H1 (cell line): ENCODE measurements at regions not wholly inside any gene's neighbourhood (a gene's known extent, or its start where the extent isn't known, plus 50 kb on each side); places are given as distances from the start of the nearest gene placed in this dataset.

Experiments
- CTCF ChIA-PET: fragments of 300-600 bp; sonication (Branson Sonifier 250); formaldehyde crosslinking; loops from one replicate; lab custom pipeline; 2021; ENCODE audit not compliant: partially characterized antibody; lab: Charles Lee
- POLR2A ChIA-PET: fragments of 300-600 bp; sonication (Branson Sonifier 250); formaldehyde crosslinking; loops from one replicate; lab custom pipeline; 2021; ENCODE audit warnings: inconsistent platforms; ENCODE audit not compliant: partially characterized antibody; lab: Charles Lee
- DNase-seq, 2 experiments: peaks; one replicate each; pipeline versions ENCODE4 v3.0.0 to v3.0.0-alpha.2; 2010 to 2022; ENCODE audit warnings: low spot score in 2 of 2, low read depth in 1 of 2, mixed read lengths in 1 of 2
- FAIRE-seq: peaks from 2 replicates; lab custom pipeline; 2011; peaks lifted over from hg19 to GRCh38; lab: Jason Lieb, UNC
- H2AFZ ChIP-seq: 2 replicates; pipeline ENCODE4 v1.8.1; 2012; ENCODE audit warnings: low read length, inconsistent platforms
- H2AK5ac ChIP-seq: 2 replicates; pipeline ENCODE4 v1.6.1; 2013; ENCODE audit warnings: low read depth, low read length
- H2BK120ac ChIP-seq: replicated peaks from 2 replicates; pipeline ENCODE3; 2013; ENCODE audit warnings: low read depth, low read length, inconsistent platforms
- H2BK12ac ChIP-seq: 2 replicates; pipeline ENCODE4 v1.6.1; 2013; ENCODE audit warnings: low read depth, low read length
- H2BK15ac ChIP-seq: 2 replicates; pipeline ENCODE4 v1.6.1; 2013; ENCODE audit warnings: low read length
- H2BK20ac ChIP-seq: 2 replicates; pipeline ENCODE4 v1.6.1; 2013; ENCODE audit warnings: low read length
- H2BK5ac ChIP-seq: 2 replicates; pipeline ENCODE4 v1.6.1; 2013; ENCODE audit warnings: low read depth, low read length
- H3K14ac ChIP-seq: 2 replicates; pipeline ENCODE4 v1.6.1; 2013; ENCODE audit warnings: inconsistent platforms; ENCODE audit not compliant: insufficient read length
- H3K18ac ChIP-seq: 2 replicates; pipeline ENCODE4 v1.6.1; 2013; ENCODE audit warnings: low read length; ENCODE audit errors: extremely low read depth
- H3K23ac ChIP-seq: 2 replicates; pipeline ENCODE4 v1.6.1; 2013; ENCODE audit warnings: inconsistent platforms; ENCODE audit not compliant: insufficient read length
- H3K23me2 ChIP-seq: 2 replicates; pipeline ENCODE4 v1.6.1; 2013; ENCODE audit warnings: low read depth, low read length
- H3K27ac ChIP-seq: 2 replicates; pipeline ENCODE4 v1.6.1; 2011; ENCODE audit warnings: low read depth, low read length, inconsistent platforms
- H3K27me3 ChIP-seq, 4 experiments: replicated peaks in 1 of 4; 1 replicate in 1 of 4; 2 replicates in 3 of 4; pipeline versions ENCODE4 v1.6.1 to v1.8.1; 2011 to 2013; ENCODE audit warnings: low read length in 3 of 4, mild to moderate bottlenecking in 3 of 4, inconsistent platforms in 2 of 4, mixed read lengths in 2 of 4, moderate library complexity in 1 of 4; ENCODE audit not compliant: control insufficient read depth in 3 of 4, insufficient read depth in 3 of 4; ENCODE audit errors: extremely low read depth in 1 of 4
- H3K36me3 ChIP-seq, 4 experiments: 2 replicates each; pipeline versions ENCODE4 v1.6.1 to v1.8.1; 2011 to 2013; ENCODE audit warnings: mild to moderate bottlenecking in 4 of 4, low read length in 3 of 4, moderate library complexity in 2 of 4, control low read depth in 1 of 4, inconsistent platforms in 1 of 4; ENCODE audit not compliant: insufficient read depth in 4 of 4, control insufficient read depth in 2 of 4
- H3K4ac ChIP-seq: replicated peaks from 2 replicates; pipeline ENCODE3; 2013; ENCODE audit warnings: low read length, low read depth, mixed read lengths, inconsistent platforms; ENCODE audit not compliant: insufficient read length
- H3K4me1 ChIP-seq, 4 experiments: replicated peaks in 1 of 4; 1 replicate in 1 of 4; 2 replicates in 3 of 4; pipeline versions ENCODE4 v1.6.1 to v1.8.1; 2011 to 2013; ENCODE audit warnings: low read length in 3 of 4, inconsistent platforms in 2 of 4, mixed read lengths in 1 of 4; ENCODE audit not compliant: insufficient read depth in 4 of 4, control insufficient read depth in 3 of 4
- H3K4me2 ChIP-seq, 2 experiments: 2 replicates each; pipeline versions ENCODE4 v1.6.1 to v1.8.1; 2011 to 2013; ENCODE audit warnings: low read depth in 2 of 2, low read length in 2 of 2, control low read depth in 1 of 2, inconsistent platforms in 1 of 2, mild to moderate bottlenecking in 1 of 2; ENCODE audit not compliant: insufficient read depth in 1 of 2
- H3K4me3 ChIP-seq, 4 experiments: fragments of 200-600, 300-600 bp in 1 of 4; sonication (generic), shearing (Covaris generic), sonication (Bioruptor Twin) in 1 of 4; 2 replicates each; pipeline versions ENCODE4 v1.5.1 to v1.8.1; 2011 to 2016; ENCODE audit warnings: low read length in 4 of 4, low read depth in 3 of 4, control low read depth in 2 of 4, inconsistent platforms in 2 of 4, mild to moderate bottlenecking in 2 of 4, mixed read lengths in 1 of 4, moderate library complexity in 1 of 4; ENCODE audit not compliant: insufficient read depth in 2 of 4; ENCODE audit errors: extremely low read depth in 1 of 4
- H3K56ac ChIP-seq: replicated peaks from 2 replicates; pipeline ENCODE3; 2013; ENCODE audit warnings: low read depth, mild to moderate bottlenecking, mixed read lengths, low read length, inconsistent platforms; ENCODE audit not compliant: insufficient read length
- H3K79me1 ChIP-seq: 2 replicates; pipeline ENCODE4 v1.6.1; 2013; ENCODE audit warnings: low read depth, low read length, control low read depth
- H3K79me2 ChIP-seq, 2 experiments: 2 replicates each; pipeline versions ENCODE4 v1.6.1 to v1.8.1; 2012 to 2013; ENCODE audit warnings: low read length in 2 of 2, mild to moderate bottlenecking in 2 of 2, inconsistent platforms in 1 of 2; ENCODE audit not compliant: insufficient read depth in 2 of 2, control insufficient read depth in 1 of 2
- H3K9ac ChIP-seq, 4 experiments: replicated peaks in 1 of 4; 1 replicate in 1 of 4; 2 replicates in 3 of 4; pipeline versions ENCODE4 v1.6.1 to v1.8.1; 2011 to 2013; ENCODE audit warnings: low read depth in 3 of 4, low read length in 3 of 4, control low read depth in 2 of 4, mild to moderate bottlenecking in 2 of 4, moderate library complexity in 2 of 4, inconsistent platforms in 1 of 4; ENCODE audit errors: extremely low read depth in 1 of 4
- H3K9me3 ChIP-seq, 2 experiments: 2 replicates each; pipeline versions ENCODE4 v1.6.1 to v1.8.1; 2012 to 2013; ENCODE audit warnings: mild to moderate bottlenecking in 2 of 2, moderate library complexity in 2 of 2, control low read depth in 1 of 2, inconsistent platforms in 1 of 2, low read depth in 1 of 2, low read length in 1 of 2, mixed read lengths in 1 of 2; ENCODE audit not compliant: insufficient read depth in 2 of 2
- H4K20me1 ChIP-seq, 2 experiments: replicated peaks in 1 of 2; 2 replicates each; pipeline versions ENCODE3 to v1.8.1; 2011 to 2013; ENCODE audit warnings: inconsistent platforms in 2 of 2, low read length in 2 of 2, mild to moderate bottlenecking in 1 of 2; ENCODE audit not compliant: insufficient read depth in 2 of 2, control insufficient read depth in 1 of 2
- H4K5ac ChIP-seq: 2 replicates; pipeline ENCODE4 v1.6.1; 2013; ENCODE audit warnings: low read length, low read depth, mixed read lengths, inconsistent platforms; ENCODE audit not compliant: insufficient read length
- H4K8ac ChIP-seq: 2 replicates; pipeline ENCODE4 v1.8.0; 2013; ENCODE audit warnings: mild to moderate bottlenecking, moderate library complexity, low read length, inconsistent platforms; ENCODE audit not compliant: insufficient read depth; ENCODE audit errors: extremely low read depth
- H4K91ac ChIP-seq: replicated peaks from 2 replicates; pipeline ENCODE3; 2013; ENCODE audit warnings: low read length, mixed read lengths, inconsistent platforms; ENCODE audit not compliant: insufficient read length
- BCL11A ChIP-seq, 2 experiments: IDR thresholded peaks; one replicate each; pipeline ENCODE4 v1.6.1; 2011; ENCODE audit warnings: low read depth in 2 of 2, low read length in 2 of 2, mild to moderate bottlenecking in 2 of 2
- CBX5 ChIP-seq: fragments of 300-800, 300-1000 bp; sonication (generic); IDR thresholded peaks from 2 replicates; pipeline ENCODE4 v1.7.1; 2016; ENCODE audit warnings: antibody characterized with exemption, low read length, low read depth
- CREB1 ChIP-seq: IDR thresholded peaks from 2 replicates; pipeline ENCODE4 v1.6.1; 2012; ENCODE audit warnings: inconsistent platforms
- EGR1 ChIP-seq: IDR thresholded peaks from 2 replicates; pipeline ENCODE4 v1.6.1; 2011; ENCODE audit warnings: low read depth, low read length, borderline replicate concordance
- EZH2 ChIP-seq: fragments of 200-600 bp; sonication (generic); IDR thresholded peaks from 2 replicates; pipeline ENCODE4 v1.7.1; 2012; ENCODE audit warnings: low read depth, mild to moderate bottlenecking, moderate library complexity, low read length, inconsistent platforms; ENCODE audit not compliant: severe bottlenecking
- HDAC2 ChIP-seq, 2 experiments: fragments of 300-600 bp in 1 of 2; sonication (generic) in 1 of 2; IDR thresholded peaks; 2 replicates each; pipeline ENCODE4 v1.6.1; 2011 to 2012; ENCODE audit warnings: low read depth in 2 of 2, low read length in 2 of 2, mild to moderate bottlenecking in 2 of 2, moderate library complexity in 2 of 2, borderline replicate concordance in 1 of 2, inconsistent platforms in 1 of 2
- KDM4A ChIP-seq: IDR thresholded peaks from one replicate; pipeline ENCODE4 v1.7.1; 2012; ENCODE audit warnings: low read depth, mild to moderate bottlenecking, moderate library complexity, low read length, inconsistent platforms; ENCODE audit not compliant: severe bottlenecking
- POLR2AphosphoS5 ChIP-seq: IDR thresholded peaks from 2 replicates; pipeline ENCODE4 v1.6.1; 2011; ENCODE audit warnings: low read depth, low read length
- RNF2 ChIP-seq: fragments of 200-900, 300-1000 bp; sonication (generic); IDR thresholded peaks from 2 replicates; pipeline ENCODE4 v1.7.1; 2016; ENCODE audit warnings: borderline replicate concordance, low read depth, mild to moderate bottlenecking, antibody characterized with exemption, low read length; ENCODE audit not compliant: poor library complexity, severe bottlenecking; ENCODE audit errors: missing control alignments
- SIN3A ChIP-seq, 2 experiments: IDR thresholded peaks in 1 of 2; conservative IDR thresholded peaks in 1 of 2; 2 replicates each; pipeline ENCODE4 v1.6.1; 2011 to 2012; ENCODE audit warnings: low read length in 2 of 2, improper control_type of control experiment in 1 of 2, low read depth in 1 of 2, mild to moderate bottlenecking in 1 of 2
- SIX5 ChIP-seq: IDR thresholded peaks from 2 replicates; pipeline ENCODE4 v1.6.1; 2011; ENCODE audit warnings: mild to moderate bottlenecking, low read depth, low read length
- SP1 ChIP-seq: IDR thresholded peaks from 2 replicates; pipeline ENCODE4 v1.6.1; 2011; ENCODE audit warnings: low read depth, low read length
- SP2 ChIP-seq: IDR thresholded peaks from 2 replicates; pipeline ENCODE4 v1.6.1; 2012; ENCODE audit warnings: mild to moderate bottlenecking, low read length, inconsistent platforms
- TBP ChIP-seq: IDR thresholded peaks from 2 replicates; pipeline ENCODE4 v1.6.1; 2011; ENCODE audit warnings: low read depth, low read length, improper control_type of control experiment
- WGBS, 2 experiments: shearing (Covaris generic) in 1 of 2; methylation state at CpG; one replicate each; pipeline versions ENCODE4 v1.1.6 to v1.1.7; 2013 to 2015; ENCODE audit warnings: low lambda C conversion rate in 2 of 2, mixed read lengths in 2 of 2, inconsistent platforms in 1 of 2, low coverage in 1 of 2, missing lambda C conversion rate in 1 of 2; ENCODE audit not compliant: insufficient replicate concordance in 2 of 2, insufficient coverage in 1 of 2, insufficient read length in 1 of 2; ENCODE audit errors: extremely low coverage in 1 of 2, missing lambda C conversion rate in 1 of 2; 5-methylcytosine and 5-hydroxymethylcytosine counted together

DNA sequence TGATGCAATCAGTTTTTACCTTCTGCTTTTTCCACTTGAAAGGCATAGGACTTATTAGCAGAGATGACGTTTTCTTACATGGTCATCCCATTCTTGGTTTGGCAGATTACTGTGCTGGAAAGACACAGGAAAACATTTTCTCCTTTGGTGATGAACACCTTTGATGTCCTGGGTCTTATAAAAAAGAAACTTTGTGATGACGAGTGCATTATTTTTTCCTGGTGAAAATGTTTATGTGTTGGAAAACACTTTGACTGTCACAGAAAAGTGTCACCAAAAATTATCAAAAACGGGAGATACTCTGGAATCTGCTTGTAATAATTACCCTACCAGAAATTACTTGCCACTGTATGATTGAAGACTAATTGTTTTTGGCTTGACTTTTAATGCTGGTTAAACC lies 2020.9 kb downstream of the MAT2B start:
- H2BK12ac ChIP-seq, result no peak overlapping the region
- 89% methylated on average over 3 of the region's 3 CpGs; no CpG with 5 or more reads in 1 of the 2 experiments for WGBS, 2 experiments
- POLR2A ChIA-PET, result no interaction called here
- no peaks in the 10 kb centered on the region for H3K36me3 ChIP-seq
- CTCF ChIA-PET, result no interaction called here
- H3K18ac ChIP-seq, result no peak overlapping the region
- FAIRE-seq, result no peak
- H3K14ac ChIP-seq, result no peak overlapping the region
- no peak overlapping the region for H4K5ac ChIP-seq
- H4K91ac ChIP-seq, result no peak overlapping the region
- H4K20me1 ChIP-seq, result no peaks in the 10 kb centered on the region
- DNase-seq, result no peak
- no peak overlapping the region for H3K23ac ChIP-seq
- H3K79me1 ChIP-seq, result no peaks in the 10 kb centered on the region
- no peak overlapping the region for H2BK15ac ChIP-seq
- H3K27me3 ChIP-seq, result no peaks in the 10 kb centered on the region
- H2BK20ac ChIP-seq, result no peak overlapping the region
- H3K4me1 ChIP-seq, result no peaks in the 10 kb centered on the region
- no peak overlapping the region for H3K9ac ChIP-seq
- H3K4ac ChIP-seq, result no peak overlapping the region
- no peak overlapping the region for H3K4me3 ChIP-seq
- no peak overlapping the region for H2BK5ac ChIP-seq
- H3K4me2 ChIP-seq, result no peak overlapping the region
- no peaks in the 10 kb centered on the region for H3K23me2 ChIP-seq
- H3K9me3 ChIP-seq, result peaks cover 8% of the 10 kb centered on the region in 2 experiments; a peak in 3 of 4 replicates
- H2AK5ac ChIP-seq, result no peak overlapping the region
- no peaks in the 10 kb centered on the region for H3K79me2 ChIP-seq
- H2BK120ac ChIP-seq, result no peak overlapping the region
- H4K8ac ChIP-seq, result no peak overlapping the region
- no peak overlapping the region for H3K27ac ChIP-seq
- H3K56ac ChIP-seq, result no peak overlapping the region
- H2AFZ ChIP-seq, result no peak overlapping the region
- TF ChIP-seq SP1, result no peak
- TF ChIP-seq EZH2, result no peak
- TF ChIP-seq SP2, result no peak
- no peak for TF ChIP-seq POLR2AphosphoS5
- no peak for TF ChIP-seq SIX5
- TF ChIP-seq CBX5, result no peak
- TF ChIP-seq BCL11A (IDR thresholded peaks at IDR 0.05; ENCODE audit: low read depth in 2 of 2, low read length in 2 of 2), result no peak
- no peak for TF ChIP-seq RNF2
- no peak for TF ChIP-seq CREB1
- no peak for TF ChIP-seq KDM4A
- no peak for TF ChIP-seq EGR1
- no peak for TF ChIP-seq HDAC2 (IDR thresholded peaks at IDR 0.05; ENCODE audit: borderline replicate concordance in 1 of 2, low read depth in 2 of 2, low read length in 2 of 2)
- TF ChIP-seq TBP, result no peak
- no peak for TF ChIP-seq SIN3A (conservative IDR thresholded peaks at IDR 0.05 in 1 of 2, IDR thresholded peaks at IDR 0.05 in 1 of 2; ENCODE audit: low read depth in 1 of 2, low read length in 2 of 2)
